ENCODE measurements at regions not wholly inside any gene's neighbourhood (a gene's known extent, or its start where the extent isn't known, plus 50 kb on each side); places are given as distances from the start of the nearest gene placed in this dataset.

DNA sequence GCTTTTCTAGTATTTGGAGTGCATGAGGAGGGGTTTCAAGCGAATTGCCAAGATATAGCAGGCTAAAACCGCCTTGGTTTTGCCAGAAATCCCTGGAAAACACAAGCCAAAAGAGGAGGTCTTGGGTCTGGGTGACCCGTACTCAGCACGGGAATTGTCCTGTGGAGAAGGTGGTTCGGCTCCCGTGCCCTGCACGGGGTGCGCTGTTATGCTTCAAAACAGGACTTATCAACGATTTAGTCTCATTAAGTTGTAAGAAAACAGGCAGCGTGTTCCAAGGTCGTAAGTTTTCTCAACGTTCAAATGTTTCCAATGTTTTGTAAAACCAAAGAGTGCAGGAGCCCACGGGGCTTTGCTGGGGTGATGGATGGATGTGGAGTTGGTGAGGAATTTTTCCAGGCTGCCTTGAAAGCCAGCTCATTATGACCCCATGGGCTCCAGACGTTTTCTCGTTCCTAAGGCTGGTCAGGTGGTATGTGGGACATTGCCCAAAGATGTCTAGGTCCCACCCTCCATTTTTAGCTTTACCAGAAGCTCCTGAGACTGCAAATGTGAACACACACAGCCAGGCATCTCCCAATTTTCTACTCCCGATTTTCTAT lies 75.4 kb upstream of the CLDN14 start:
- DNase-seq, result no peak

DNA sequence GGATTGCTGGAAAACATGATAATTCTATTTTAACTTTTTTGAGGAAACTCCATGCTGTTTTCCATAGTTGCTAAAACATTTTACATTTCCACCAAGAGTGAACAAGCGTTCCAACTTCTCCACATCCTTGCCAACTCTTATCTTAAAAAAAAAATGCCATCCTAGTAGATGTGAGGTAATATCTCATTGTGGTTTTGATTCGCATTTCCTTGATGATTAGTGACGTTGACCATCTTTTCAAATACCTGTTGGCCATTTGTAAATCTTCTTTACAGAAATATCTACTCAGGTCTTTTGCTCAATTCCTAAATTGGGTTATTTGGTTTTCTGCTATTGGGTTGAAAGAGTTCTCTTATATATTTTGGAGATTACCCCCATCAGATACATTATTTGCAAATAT lies 77.4 kb upstream of the CLDN14 start:
- DNase-seq, result no peak

GRCh38 chr21:36560933-36561575 lies 81.1 kb upstream of the CLDN14 start:
- no peak for DNase-seq

DNA sequence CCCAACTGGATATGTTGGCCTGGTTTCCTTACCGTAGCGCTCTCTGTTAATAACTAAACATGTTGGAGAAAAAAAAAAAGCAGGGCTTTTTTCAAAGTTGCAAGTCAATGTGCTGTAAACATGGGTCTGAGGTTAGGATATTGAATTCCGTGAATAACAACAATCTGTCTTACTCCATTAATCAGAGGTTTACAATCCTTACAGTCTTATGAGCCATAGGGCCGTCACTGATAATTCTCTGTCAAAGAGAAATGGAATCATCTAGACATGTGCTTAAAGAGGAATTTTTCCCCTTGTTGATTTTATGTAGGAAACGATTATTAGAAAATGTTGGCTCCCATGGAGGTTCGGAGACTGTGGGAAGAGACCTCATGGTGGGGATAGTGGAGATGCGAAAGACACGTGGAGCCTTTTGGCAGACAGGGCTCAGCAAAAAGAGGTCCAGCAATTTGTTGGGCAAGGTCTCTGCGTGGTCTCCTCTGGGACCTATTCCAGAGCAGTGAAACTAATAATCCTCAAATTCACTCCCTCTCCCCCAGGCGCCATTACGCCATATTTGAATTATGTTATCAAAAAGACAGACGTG lies 83.5 kb upstream of the CLDN14 start:
- DNase-seq, result no peak

GRCh38 chr21:36564647-36565046 lies 84.7 kb upstream of the CLDN14 start:
- no peak for DNase-seq

- no peak for DNase-seq
Observed at GRCh38 chr21:36565540-36565939, 85.6 kb upstream of the CLDN14 start.

GRCh38 chr21:36566644-36567043 lies 86.7 kb upstream of the CLDN14 start:
- DNase-seq, result no peak

DNA sequence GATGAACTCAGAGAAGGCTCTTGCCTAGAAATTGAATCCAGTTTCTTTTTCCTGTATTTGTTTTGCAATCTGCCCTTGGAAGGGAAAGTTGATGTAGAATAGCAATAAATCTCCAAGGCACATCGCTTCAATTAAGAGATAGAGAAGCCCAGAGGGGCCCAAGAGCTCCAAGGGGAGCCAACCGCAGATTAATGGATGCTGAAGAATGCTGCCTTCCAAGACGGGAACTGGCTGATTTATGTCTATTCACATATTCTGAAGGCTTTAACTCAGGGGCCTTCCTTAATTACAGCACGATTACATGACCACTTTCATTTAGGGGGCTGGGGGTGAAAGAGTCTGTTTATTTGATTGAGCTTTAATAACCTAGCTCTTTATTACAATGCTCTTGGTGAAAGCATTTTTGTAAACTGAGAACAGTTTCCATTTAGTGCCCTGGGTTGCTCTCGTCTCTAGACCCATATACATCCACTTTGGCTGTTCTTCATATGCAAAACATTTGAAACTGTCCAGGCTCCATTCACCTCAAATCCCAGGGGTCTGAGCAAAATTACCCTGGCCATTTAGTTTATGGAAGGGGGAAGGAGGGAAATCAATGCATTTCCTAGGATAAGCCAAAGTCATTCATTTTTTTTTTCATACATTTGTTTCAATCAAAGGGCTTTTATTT lies 87.4 kb upstream of the CLDN14 start:
- no peak for DNase-seq

- DNase-seq, result no peak
Observed at GRCh38 chr21:36569511-36569910, 89.6 kb upstream of the CLDN14 start.

GRCh38 chr21:36571556-36571955 lies 91.6 kb upstream of the CLDN14 start:
- no peak for DNase-seq

DNA sequence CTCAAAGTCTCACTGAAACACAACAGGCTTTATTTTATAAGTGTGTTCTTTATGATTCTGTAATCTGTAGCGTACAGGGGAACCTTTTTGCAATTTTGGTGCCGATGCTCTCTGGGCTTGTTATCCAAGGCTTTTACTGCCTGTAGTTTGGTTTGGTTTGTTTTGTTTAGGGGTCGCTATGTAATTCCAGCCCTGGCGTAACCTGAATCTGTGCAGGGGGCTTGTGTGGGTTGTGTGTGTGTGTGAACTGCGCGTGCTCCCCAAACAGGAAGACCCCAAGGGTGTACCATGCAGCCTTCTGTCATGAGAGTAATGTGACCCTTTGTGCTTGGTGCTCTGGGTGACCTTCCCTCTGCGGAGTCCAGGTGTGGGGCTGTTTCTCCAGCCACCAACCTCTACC lies 92.1 kb upstream of the CLDN14 start:
- no peak for DNase-seq

- no peak for DNase-seq
Observed at GRCh38 chr21:36575306-36575705, 95.4 kb upstream of the CLDN14 start.

- DNase-seq, result no peak
Observed at GRCh38 chr21:36576441-36576840, 96.5 kb upstream of the CLDN14 start.

GRCh38 chr21:36579898-36580297 lies 100.0 kb upstream of the CLDN14 start:
- DNase-seq, result no peak

GRCh38 chr21:36582271-36582670 lies 102.3 kb upstream of the CLDN14 start:
- no peak for DNase-seq

DNA sequence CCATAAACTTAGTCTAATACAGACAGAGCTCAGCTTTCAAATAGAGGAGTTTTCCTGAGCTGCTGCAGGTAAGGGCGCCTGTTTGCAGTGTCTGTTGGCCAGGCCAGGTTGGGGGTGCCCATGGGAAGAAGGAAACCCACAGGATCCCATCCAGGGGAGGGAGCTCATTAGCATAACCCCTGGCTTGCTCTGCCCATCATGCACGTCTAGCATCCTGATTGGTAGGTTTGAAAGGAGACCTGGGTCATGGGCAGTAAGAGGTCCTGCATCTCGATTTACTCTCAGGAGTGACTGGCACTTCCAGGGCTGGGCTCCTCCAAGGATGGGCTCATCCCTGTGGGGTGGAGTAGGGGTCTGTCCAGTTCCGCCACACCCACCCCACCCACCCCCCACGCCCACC lies 103.7 kb upstream of the CLDN14 start:
- DNase-seq, result no peak

GRCh38 chr21:36584980-36585940 lies 105.3 kb upstream of the CLDN14 start:
- DNase-seq, result peak in 1 of 4 experiments; percentile 16

DNA sequence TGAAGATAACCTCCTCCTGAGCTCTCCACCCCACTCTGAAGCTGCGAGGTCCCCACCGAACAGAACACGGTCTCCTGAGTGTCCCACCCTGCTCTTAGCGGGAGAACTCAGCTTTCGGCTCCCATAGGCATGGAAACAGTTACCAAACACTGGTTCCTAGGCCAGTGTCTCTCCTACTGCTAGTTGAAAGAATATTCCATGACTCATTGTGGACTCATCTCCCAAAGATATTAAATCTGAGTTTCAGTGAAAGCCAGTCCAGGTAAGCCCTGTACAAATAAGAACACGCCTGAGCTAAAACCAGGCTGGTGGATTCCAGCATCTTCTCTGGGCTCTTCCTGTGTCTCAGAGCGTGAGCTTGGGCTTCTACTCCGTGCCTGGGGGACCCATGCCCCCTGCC lies 107.5 kb upstream of the CLDN14 start:
- no peak for DNase-seq

- DNase-seq, result no peak
Observed at GRCh38 chr21:36589352-36589971, 109.5 kb upstream of the SIM2 start.

GRCh38 chr21:36591326-36591970 lies 107.5 kb upstream of the SIM2 start:
- no peak for DNase-seq

- no peak for DNase-seq
Observed at GRCh38 chr21:36596174-36596573, 102.7 kb upstream of the SIM2 start.

DNA sequence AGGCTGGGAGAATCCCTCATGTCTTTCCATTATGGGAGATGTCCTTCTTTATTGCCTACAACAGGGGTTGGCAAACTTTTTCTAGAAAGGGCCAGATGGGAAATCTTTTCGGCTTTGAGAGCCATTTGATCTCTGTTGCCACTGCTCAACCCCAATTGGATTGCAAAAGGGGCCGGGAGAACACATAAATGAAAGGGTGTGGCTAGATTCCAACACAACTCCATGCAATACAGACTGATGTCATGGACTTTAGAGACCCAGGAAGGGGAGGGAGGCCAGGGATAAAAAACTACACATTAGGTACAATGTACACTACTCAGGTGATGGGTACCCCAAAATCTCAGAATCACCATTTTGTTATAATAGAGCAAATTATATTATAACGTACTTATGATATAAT lies 97.6 kb upstream of the SIM2 start:
- DNase-seq, result no peak
